Neural cell (in vitro differentiated cells): ENCODE measurements at regions not wholly inside any gene's neighbourhood (a gene's known extent, or its start where the extent isn't known, plus 50 kb on each side); places are given as distances from the start of the nearest gene placed in this dataset.

Source experiments
- H2AFZ ChIP-seq: fragments of 200-600, 300-800 bp; sonication (generic), shearing (Covaris generic); 2 replicates; pipeline ENCODE4 v1.6.0; 2014; ENCODE audit warnings: low read depth, mild to moderate bottlenecking, antibody characterized with exemption, low read length, moderate library complexity
- H3F3A ChIP-seq: fragments of 200-600 bp; shearing (Covaris generic); 2 replicates; pipeline ENCODE4 v1.6.1; 2016; ENCODE audit warnings: mild to moderate bottlenecking, moderate library complexity, mixed read lengths, antibody characterized with exemption, low read length; ENCODE audit not compliant: insufficient read depth, poor library complexity, severe bottlenecking
- H3K27ac ChIP-seq: fragments of 200-600, 300-800 bp; sonication (generic), shearing (Covaris generic); 2 replicates; pipeline ENCODE4 v1.5.1; 2014; ENCODE audit warnings: mild to moderate bottlenecking, low read length, moderate library complexity
- H3K27me3 ChIP-seq: fragments of 300-800, 200-600 bp; sonication (generic), shearing (Covaris generic); 2 replicates; pipeline ENCODE4 v1.6.0; 2014; ENCODE audit warnings: mild to moderate bottlenecking, low read depth, low read length, moderate library complexity; ENCODE audit not compliant: insufficient read depth
- H3K36me3 ChIP-seq: fragments of 300-800, 200-600 bp; sonication (generic), shearing (Covaris generic); 2 replicates; pipeline ENCODE4 v1.5.1; 2014; ENCODE audit warnings: mild to moderate bottlenecking, antibody characterized with exemption, low read length, moderate library complexity; ENCODE audit not compliant: insufficient read depth
- H3K4me2 ChIP-seq: fragments of 300-800, 200-600 bp; sonication (generic), shearing (Covaris generic); 2 replicates; pipeline ENCODE4 v1.6.0; 2014; ENCODE audit warnings: mild to moderate bottlenecking, low read length
- H3K4me3 ChIP-seq: fragments of 300-800, 200-600 bp; sonication (generic), shearing (Covaris generic); 2 replicates; pipeline ENCODE4 v1.5.1; 2014; ENCODE audit warnings: mild to moderate bottlenecking, low read length, moderate library complexity
- H3K79me2 ChIP-seq: fragments of 200-600 bp; shearing (Covaris generic); replicated peaks from 2 replicates; pipeline ENCODE4 v1.6.0; 2014; ENCODE audit warnings: mild to moderate bottlenecking, low read length, moderate library complexity; ENCODE audit not compliant: insufficient read depth
- H3K9ac ChIP-seq: fragments of 300-800, 200-600 bp; sonication (generic), shearing (Covaris generic); 2 replicates; pipeline ENCODE4 v1.6.1; 2016; ENCODE audit warnings: mild to moderate bottlenecking, low read length, mixed read lengths
- H3K9me2 ChIP-seq: fragments of 200-600 bp; shearing (Covaris generic); 2 replicates; pipeline ENCODE4 v1.6.1; 2016; ENCODE audit warnings: mild to moderate bottlenecking, low read length, mixed read lengths; ENCODE audit not compliant: insufficient read depth
- H3K9me3 ChIP-seq: fragments of 200-600, 300-800 bp; sonication (generic), shearing (Covaris generic); 2 replicates; pipeline ENCODE4 v1.6.1; 2016; ENCODE audit warnings: mild to moderate bottlenecking, mixed run types, low read length, moderate library complexity, mixed read lengths
- H4K20me1 ChIP-seq: fragments of 200-600 bp; shearing (Covaris generic); 2 replicates; pipeline ENCODE4 v1.6.1; 2016; ENCODE audit warnings: mild to moderate bottlenecking, mixed run types; ENCODE audit not compliant: insufficient read depth
- CTCF ChIP-seq: fragments of 450-650 bp; IDR thresholded peaks from 2 replicates; pipeline ENCODE4 v1.5.1; 2014; ENCODE audit warnings: antibody characterized with exemption, mild to moderate bottlenecking, moderate library complexity; ENCODE audit not compliant: poor library complexity, severe bottlenecking
- EP300 ChIP-seq: fragments of 450-650 bp; conservative IDR thresholded peaks from 2 replicates; pipeline ENCODE4 v1.6.1; 2014; ENCODE audit warnings: antibody characterized with exemption, mild to moderate bottlenecking, moderate library complexity; ENCODE audit not compliant: poor library complexity, severe bottlenecking
- EZH2 ChIP-seq: fragments of 200-600, 300-800 bp; shearing (Covaris generic), sonication (generic); IDR thresholded peaks from 2 replicates; pipeline ENCODE4 v1.6.1; 2014; ENCODE audit warnings: antibody characterized with exemption, low read length, borderline replicate concordance, mild to moderate bottlenecking; ENCODE audit not compliant: insufficient read depth, poor library complexity, severe bottlenecking
- MXI1 ChIP-seq: fragments of 450-650 bp; conservative IDR thresholded peaks from 2 replicates; pipeline ENCODE4 v1.6.1; 2014; ENCODE audit warnings: antibody characterized with exemption, mild to moderate bottlenecking; ENCODE audit not compliant: poor library complexity, severe bottlenecking
- POLR2AphosphoS5 ChIP-seq: IDR thresholded peaks from 2 replicates; pipeline ENCODE4 v1.6.1; 2012
- RAD21 ChIP-seq: fragments of 450-650 bp; conservative IDR thresholded peaks from 2 replicates; pipeline ENCODE4 v1.6.1; 2014; ENCODE audit warnings: antibody characterized with exemption, mild to moderate bottlenecking, moderate library complexity
- REST ChIP-seq: IDR thresholded peaks from 2 replicates; pipeline ENCODE4 v1.6.1; 2012; ENCODE audit warnings: borderline replicate concordance
- SMC3 ChIP-seq: fragments of 450-650 bp; conservative IDR thresholded peaks from 2 replicates; pipeline ENCODE4 v1.6.1; 2014; ENCODE audit warnings: antibody characterized with exemption, mild to moderate bottlenecking, moderate library complexity; ENCODE audit not compliant: poor library complexity
- TAF1 ChIP-seq: IDR thresholded peaks from 2 replicates; pipeline ENCODE4 v1.6.1; 2012; ENCODE audit warnings: low read depth

GRCh38 chr13:99737481-99738245, 233.9 kb downstream of the ZIC5 start:
- no peak for TF ChIP-seq POLR2AphosphoS5
- TF ChIP-seq MXI1 = no peak
- TF ChIP-seq CTCF = no peak
- no peak for TF ChIP-seq EP300
- TF ChIP-seq RAD21 = no peak
- no peak for TF ChIP-seq SMC3
- TF ChIP-seq REST = no peak
- no peak for TF ChIP-seq EZH2
- TF ChIP-seq TAF1 = no peak
- H4K20me1 ChIP-seq = no peaks in the 10 kb centered on the region
- H3K27me3 ChIP-seq = no peaks in the 10 kb centered on the region
- H3K9me3 ChIP-seq = no peaks in the 10 kb centered on the region
- no peak overlapping the region for H3K4me2 ChIP-seq
- no peak overlapping the region for H3K4me3 ChIP-seq
- no peak overlapping the region for H3K27ac ChIP-seq
- H3K9me2 ChIP-seq = no peaks in the 10 kb centered on the region
- no peak overlapping the region for H3K9ac ChIP-seq
- H3F3A ChIP-seq = no peaks in the 10 kb centered on the region
- H3K36me3 ChIP-seq = no peaks in the 10 kb centered on the region
- H2AFZ ChIP-seq = no peak overlapping the region
- no peaks in the 10 kb centered on the region for H3K79me2 ChIP-seq

GRCh38 chr13:99736541-99736940, 235.0 kb downstream of the ZIC5 start:
- Histone ChIP-seq H3K27ac (no peak overlapping the region), H3K36me3 (no peaks in the 10 kb centered on the region), H3K4me3 (no peak overlapping the region), H3K9me2 (no peaks in the 10 kb centered on the region), H3F3A (no peaks in the 10 kb centered on the region), H3K9me3 (no peaks in the 10 kb centered on the region), H4K20me1 (no peaks in the 10 kb centered on the region), H2AFZ (no peak overlapping the region), H3K9ac (no peak overlapping the region), H3K79me2 (no peaks in the 10 kb centered on the region), H3K27me3 (no peaks in the 10 kb centered on the region), H3K4me2 (no peak overlapping the region)
- TF ChIP-seq POLR2AphosphoS5 = no peak
- TF ChIP-seq TAF1 = no peak
